Activated CD4-positive, alpha-beta T cell treated with anti-CD3 and anti-CD28 coated beads, Interleukin-2, amount 10 ng/mL, durations not matched to agents 7 days and 5 days (primary cell): ENCODE measurements at regions not wholly inside any gene's neighbourhood (a gene's known extent, or its start where the extent isn't known, plus 50 kb on each side); places are given as distances from the start of the nearest gene placed in this dataset.
"Not testable (repeated sequence)": the region's sequence is repeated elsewhere in the genome, so short reads cannot be mapped to it uniquely, and the experiment has no call there.

Experiments used
- CTCF ChIA-PET: fragments of 350-600 bp; sonication (Branson Sonifier 250); formaldehyde crosslinking; loops from one replicate; lab custom pipeline; 2021; ENCODE audit warnings: antibody characterized with exemption; lab: Charles Lee
- POLR2A ChIA-PET: fragments of 350-600 bp; sonication (Branson Sonifier 250); formaldehyde crosslinking; loops from one replicate; lab custom pipeline; 2021; ENCODE audit warnings: antibody characterized with exemption; lab: Charles Lee
- DNase-seq: peaks from one replicate; pipeline ENCODE4 v3.0.0-alpha.2; 2020
- H3K27ac Mint-ChIP-seq: one replicate; pipeline ENCODE4 v1.8.0; 2021; ENCODE audit warnings: mild to moderate bottlenecking, moderate library complexity, mixed read lengths
- H3K27me3 Mint-ChIP-seq: one replicate; pipeline ENCODE4 v1.8.0; 2021; ENCODE audit warnings: mixed read lengths
- H3K36me3 Mint-ChIP-seq: one replicate; pipeline ENCODE4 v1.8.0; 2021; ENCODE audit warnings: low read depth, mixed read lengths
- H3K4me1 Mint-ChIP-seq: one replicate; pipeline ENCODE4 v1.8.0; 2021; ENCODE audit warnings: mixed read lengths
- H3K4me3 Mint-ChIP-seq: one replicate; pipeline ENCODE4 v1.8.0; 2021; ENCODE audit warnings: mild to moderate bottlenecking, moderate library complexity, mixed read lengths
- H3K9me3 Mint-ChIP-seq: one replicate; pipeline ENCODE4 v1.8.0; 2021; ENCODE audit warnings: mixed read lengths

DNA sequence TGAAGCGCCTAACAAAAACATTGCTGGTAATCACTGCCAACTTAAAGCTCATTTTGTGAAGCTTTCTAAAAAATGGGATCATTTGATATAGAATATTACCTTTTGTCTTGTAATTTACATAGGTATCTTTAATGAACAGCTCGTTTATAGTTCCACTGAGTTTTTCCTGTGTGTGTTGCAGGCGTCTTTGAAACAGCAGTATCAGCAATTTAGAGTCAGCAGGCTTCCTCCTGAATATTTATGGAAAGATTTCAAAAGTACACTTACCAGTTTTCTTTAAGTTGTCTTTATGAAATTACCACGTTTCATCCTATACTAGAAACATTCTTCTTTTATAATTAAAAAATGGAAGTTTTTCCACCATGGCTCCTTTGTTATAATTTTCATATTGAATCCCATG, 140.3 kb upstream of the GRIN3A start:
- ChIA-PET POLR2A (no interaction called here), CTCF (no interaction called here)
- H3K36me3 Mint-ChIP-seq = no peaks in the 10 kb centered on the region
- H3K4me3 Mint-ChIP-seq = no peak overlapping the region
- H3K4me1 Mint-ChIP-seq = no peaks in the 10 kb centered on the region
- H3K27ac Mint-ChIP-seq = no peak overlapping the region
- H3K27me3 Mint-ChIP-seq = no peaks in the 10 kb centered on the region
- DNase-seq = no peak
- no peaks in the 10 kb centered on the region for H3K9me3 Mint-ChIP-seq

DNA sequence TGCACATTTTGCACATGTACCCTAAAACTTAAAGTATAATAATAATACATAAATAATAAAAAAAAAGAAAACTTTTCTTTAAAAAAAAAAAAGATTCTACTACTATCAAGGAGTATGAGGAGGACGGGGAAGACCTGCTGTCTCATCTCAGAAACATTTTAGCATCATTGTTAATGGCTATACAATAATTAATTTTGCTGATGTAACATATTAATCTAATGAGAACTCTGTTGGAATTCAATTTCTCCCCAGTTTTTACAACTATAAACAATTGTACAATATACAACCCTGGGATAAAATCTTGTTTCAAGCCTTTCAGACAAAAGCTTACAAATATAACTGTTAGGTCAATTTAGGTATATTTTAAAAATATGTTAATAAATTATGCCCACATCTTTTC, 139.0 kb upstream of the GRIN3A start:
- CTCF ChIA-PET = no interaction called here
- Mint-ChIP-seq H3K27me3 (no peaks in the 10 kb centered on the region), H3K36me3 (no peaks in the 10 kb centered on the region), H3K4me3 (no peak overlapping the region), H3K27ac (no peak overlapping the region), H3K9me3 (no peaks in the 10 kb centered on the region), H3K4me1 (no peaks in the 10 kb centered on the region)
- POLR2A ChIA-PET = no interaction called here
- DNase-seq = no peak

DNA sequence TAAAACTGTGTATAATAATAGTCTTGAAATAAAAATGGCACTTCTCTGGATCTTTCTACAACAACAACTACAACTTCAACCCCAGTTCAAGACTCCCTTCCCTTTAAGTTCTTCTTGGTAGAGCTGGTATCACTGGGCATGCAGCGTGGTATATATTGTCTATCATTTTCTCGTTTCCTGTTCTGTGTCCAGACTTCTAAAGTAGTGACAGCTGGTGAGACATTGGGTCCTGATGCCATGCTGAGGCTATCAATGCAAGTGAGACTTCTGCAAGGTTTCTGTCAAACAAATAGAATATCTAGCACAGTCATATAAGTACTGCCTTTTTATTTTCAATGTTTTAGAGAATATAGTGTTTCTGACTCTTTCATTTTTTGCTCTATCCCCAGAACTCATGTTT, 123.0 kb upstream of the GRIN3A start:
- no peak for DNase-seq
- Mint-ChIP-seq H3K36me3 (no peaks in the 10 kb centered on the region), H3K27ac (no peak overlapping the region), H3K4me1 (no peaks in the 10 kb centered on the region), H3K4me3 (no peak overlapping the region), H3K9me3 (no peaks in the 10 kb centered on the region), H3K27me3 (no peaks in the 10 kb centered on the region)
- POLR2A ChIA-PET = no interaction called here
- CTCF ChIA-PET = no interaction called here

DNA sequence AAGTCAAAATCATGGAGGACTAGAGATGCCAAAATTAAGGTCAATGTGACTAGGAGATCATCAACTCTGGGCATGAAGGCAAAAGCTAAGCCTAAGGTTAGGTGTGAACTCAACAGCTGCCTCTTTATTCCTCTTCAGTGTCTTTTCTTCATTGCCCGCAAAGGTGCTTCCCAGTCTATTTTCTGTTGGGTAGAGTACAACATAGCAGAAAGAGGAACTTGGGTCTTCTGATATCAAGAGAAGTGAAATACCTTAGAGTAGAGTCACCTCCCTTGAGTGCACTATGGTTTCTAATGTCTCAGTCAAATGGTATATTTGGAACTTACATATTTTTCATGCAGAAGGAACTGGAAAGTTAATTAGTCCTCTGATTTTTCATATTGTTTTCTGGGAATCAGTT, 122.5 kb upstream of the GRIN3A start:
- ChIA-PET CTCF (no interaction called here), POLR2A (no interaction called here)
- no peak overlapping the region for H3K4me3 Mint-ChIP-seq
- H3K27me3 Mint-ChIP-seq = no peaks in the 10 kb centered on the region
- no peaks in the 10 kb centered on the region for H3K36me3 Mint-ChIP-seq
- no peaks in the 10 kb centered on the region for H3K4me1 Mint-ChIP-seq
- no peak for DNase-seq
- no peak overlapping the region for H3K27ac Mint-ChIP-seq
- H3K9me3 Mint-ChIP-seq = no peaks in the 10 kb centered on the region

DNA sequence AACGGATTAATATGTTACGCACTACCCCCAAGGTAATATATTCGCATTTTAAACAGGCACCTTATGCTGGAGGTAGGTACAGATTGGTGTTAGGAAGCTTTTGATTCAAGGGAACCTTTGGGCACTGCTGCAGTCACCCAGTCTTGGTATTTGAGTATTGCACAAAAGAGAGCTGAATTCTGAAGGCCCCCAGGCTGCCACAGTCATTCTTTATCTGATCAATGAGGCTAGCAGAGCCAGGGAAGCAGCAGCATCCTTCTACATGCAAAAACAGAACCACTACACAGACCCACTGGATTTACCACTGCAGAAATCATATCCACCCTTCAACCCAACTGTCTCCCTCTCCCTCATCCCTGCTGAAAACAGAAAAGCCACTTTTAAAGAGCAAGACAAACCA, 121.2 kb upstream of the GRIN3A start:
- no peaks in the 10 kb centered on the region for H3K4me1 Mint-ChIP-seq
- no peak for DNase-seq
- POLR2A ChIA-PET = no interaction called here
- CTCF ChIA-PET = no interaction called here
- no peaks in the 10 kb centered on the region for H3K36me3 Mint-ChIP-seq
- H3K9me3 Mint-ChIP-seq = no peaks in the 10 kb centered on the region
- no peak overlapping the region for H3K27ac Mint-ChIP-seq
- no peak overlapping the region for H3K4me3 Mint-ChIP-seq
- no peaks in the 10 kb centered on the region for H3K27me3 Mint-ChIP-seq

DNA sequence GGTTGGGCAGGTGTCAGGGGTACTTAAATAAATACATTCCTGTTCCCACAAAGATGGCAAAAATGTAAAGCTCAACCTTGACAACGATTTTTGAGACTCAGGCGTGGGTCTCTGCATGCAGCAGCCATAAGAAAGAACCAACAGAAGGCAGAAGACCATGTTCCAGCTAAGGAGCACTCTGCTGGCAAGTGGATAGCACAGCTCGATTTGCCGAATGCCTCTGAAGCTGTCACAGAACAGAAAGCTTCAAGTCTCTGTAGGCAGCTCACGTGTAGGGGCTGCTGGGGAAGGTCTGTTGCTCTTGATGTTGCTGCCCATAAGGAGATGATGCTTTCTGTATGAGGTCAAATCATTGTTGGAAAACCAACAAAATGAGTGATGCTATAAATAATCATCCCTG, 119.6 kb upstream of the GRIN3A start:
- no peak overlapping the region for H3K4me3 Mint-ChIP-seq
- no peaks in the 10 kb centered on the region for H3K27me3 Mint-ChIP-seq
- CTCF ChIA-PET = no interaction called here
- H3K9me3 Mint-ChIP-seq = no peaks in the 10 kb centered on the region
- POLR2A ChIA-PET = no interaction called here
- no peaks in the 10 kb centered on the region for H3K4me1 Mint-ChIP-seq
- no peak overlapping the region for H3K27ac Mint-ChIP-seq
- no peaks in the 10 kb centered on the region for H3K36me3 Mint-ChIP-seq
- DNase-seq = no peak

DNA sequence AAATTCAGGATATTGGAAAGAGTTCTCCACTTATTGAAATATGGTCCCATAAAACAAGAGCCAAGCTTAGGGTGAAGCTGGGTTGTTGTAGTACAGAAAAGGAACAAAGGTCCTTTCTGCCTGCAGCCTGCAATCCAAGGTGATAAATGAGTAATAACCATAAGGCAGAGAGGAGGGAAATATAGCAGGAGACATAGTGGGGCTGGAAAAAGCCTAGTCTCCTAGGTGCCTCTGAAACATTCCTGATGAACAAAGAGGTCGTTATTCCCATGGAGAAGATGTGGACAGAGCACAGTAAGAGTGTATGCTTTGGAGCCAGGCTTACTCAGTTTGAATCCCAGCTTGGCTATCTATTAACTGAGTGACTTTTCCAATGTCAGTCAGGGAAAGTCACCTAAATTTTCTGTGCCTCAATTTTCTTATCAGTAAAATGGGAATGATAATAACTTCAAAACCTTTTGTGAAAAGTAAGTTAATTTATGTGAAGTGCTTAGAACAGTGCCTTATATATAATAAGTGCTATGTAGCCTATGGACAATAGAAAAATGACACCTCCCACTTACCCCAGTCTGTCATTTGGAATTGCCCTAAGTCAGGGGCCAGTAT, 110.8 kb upstream of the GRIN3A start:
- H3K36me3 Mint-ChIP-seq = no peaks in the 10 kb centered on the region
- CTCF ChIA-PET = no interaction called here
- no peaks in the 10 kb centered on the region for H3K9me3 Mint-ChIP-seq
- no peaks in the 10 kb centered on the region for H3K4me1 Mint-ChIP-seq
- POLR2A ChIA-PET = no interaction called here
- DNase-seq = no peak
- no peaks in the 10 kb centered on the region for H3K27me3 Mint-ChIP-seq
- H3K27ac Mint-ChIP-seq = no peak overlapping the region
- no peak overlapping the region for H3K4me3 Mint-ChIP-seq

DNA sequence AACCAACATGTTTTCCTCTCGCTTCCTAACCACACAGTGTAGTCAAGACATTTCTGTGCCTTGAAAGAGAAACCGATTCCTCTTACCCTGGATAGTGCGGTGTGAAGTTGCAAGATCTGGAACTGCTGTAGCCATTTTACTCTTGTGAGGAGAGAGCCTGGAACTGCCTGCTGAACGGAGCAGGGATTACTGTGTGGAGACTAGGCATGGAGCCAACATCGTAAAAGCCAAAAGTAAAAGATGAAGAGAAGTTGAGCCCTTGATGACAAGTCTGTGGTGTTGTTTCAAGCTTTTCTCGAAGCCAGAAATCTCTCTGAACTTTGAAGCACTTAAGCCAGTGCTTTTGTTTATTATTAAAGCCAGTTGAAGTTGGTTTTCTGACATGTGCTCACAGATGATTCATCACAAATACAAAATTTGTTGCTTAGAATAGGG, 110.1 kb upstream of the GRIN3A start:
- H3K9me3 Mint-ChIP-seq = no peaks in the 10 kb centered on the region
- ChIA-PET POLR2A (no interaction called here), CTCF (no interaction called here)
- no peak overlapping the region for H3K27ac Mint-ChIP-seq
- H3K27me3 Mint-ChIP-seq = no peaks in the 10 kb centered on the region
- no peaks in the 10 kb centered on the region for H3K4me1 Mint-ChIP-seq
- DNase-seq = no peak
- no peak overlapping the region for H3K4me3 Mint-ChIP-seq
- H3K36me3 Mint-ChIP-seq = no peaks in the 10 kb centered on the region

DNA sequence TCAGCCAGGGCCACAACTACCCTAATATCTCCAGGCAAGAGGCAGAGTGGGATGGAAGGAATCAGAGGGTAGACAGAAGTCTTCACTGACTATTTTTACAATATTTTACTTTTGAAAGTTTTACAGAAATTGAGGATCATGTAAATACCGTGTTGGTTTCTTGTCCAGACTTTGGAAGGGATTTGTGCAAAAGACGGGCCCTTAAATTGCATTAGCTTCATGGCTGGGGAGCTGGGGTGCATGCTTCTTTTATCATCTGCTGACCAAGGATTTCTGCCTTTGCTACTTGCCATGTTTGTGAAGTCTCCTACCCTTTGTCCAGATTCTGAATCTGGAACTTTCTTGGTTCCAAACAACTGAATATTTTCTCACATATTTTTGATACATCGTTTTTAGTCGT, 107.7 kb upstream of the GRIN3A start:
- Mint-ChIP-seq H3K36me3 (no peaks in the 10 kb centered on the region), H3K27ac (no peak overlapping the region), H3K27me3 (no peaks in the 10 kb centered on the region), H3K4me1 (no peaks in the 10 kb centered on the region), H3K9me3 (no peaks in the 10 kb centered on the region), H3K4me3 (no peak overlapping the region)
- CTCF ChIA-PET = no interaction called here
- POLR2A ChIA-PET = no interaction called here
- DNase-seq = no peak

DNA sequence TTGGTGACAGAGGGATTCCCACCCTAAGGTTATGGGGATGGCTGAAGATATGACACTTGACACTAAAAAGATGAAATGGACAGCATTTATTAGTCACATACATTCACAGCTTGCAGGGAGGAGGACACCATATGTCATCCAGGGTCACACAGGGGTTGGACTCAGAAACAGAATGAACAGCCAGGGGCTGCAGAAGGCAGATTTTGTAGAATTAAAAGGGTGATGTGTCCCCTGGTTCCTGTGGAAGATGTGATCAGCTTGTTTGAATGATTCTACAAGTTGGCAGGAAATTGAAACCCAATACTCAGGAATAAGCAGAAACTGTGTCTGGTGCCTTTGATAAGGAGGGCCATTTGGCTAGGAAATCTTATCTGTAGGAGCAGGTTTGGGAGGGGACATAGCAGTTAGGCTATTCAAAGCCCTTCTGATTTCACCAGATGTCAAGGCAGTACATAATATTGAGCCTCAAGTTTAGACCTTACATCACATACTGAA, 102.3 kb upstream of the GRIN3A start:
- H3K9me3 Mint-ChIP-seq = no peaks in the 10 kb centered on the region
- no peak for DNase-seq
- H3K36me3 Mint-ChIP-seq = no peaks in the 10 kb centered on the region
- H3K4me3 Mint-ChIP-seq = no peak overlapping the region
- H3K27me3 Mint-ChIP-seq = no peaks in the 10 kb centered on the region
- ChIA-PET CTCF (no interaction called here), POLR2A (no interaction called here)
- no peaks in the 10 kb centered on the region for H3K4me1 Mint-ChIP-seq
- no peak overlapping the region for H3K27ac Mint-ChIP-seq

DNA sequence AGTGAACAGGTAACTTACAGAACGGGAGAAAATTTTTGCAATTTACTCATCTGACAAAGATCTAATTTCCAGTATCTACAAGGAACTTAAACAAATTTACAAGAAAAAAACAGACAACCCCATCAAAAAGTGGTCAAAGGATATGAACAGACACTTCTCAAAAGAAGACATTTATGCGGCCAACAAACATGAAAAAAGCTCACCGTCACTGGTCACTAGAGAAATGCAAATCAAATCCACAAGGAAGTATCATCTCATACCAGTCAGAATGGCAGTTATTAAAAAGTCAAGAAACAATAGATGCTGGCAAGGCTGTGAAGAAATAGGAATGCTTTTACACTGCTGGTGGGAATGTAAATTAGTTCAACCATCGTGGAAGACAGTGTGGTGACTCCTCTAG, 100.5 kb upstream of the GRIN3A start:
- CTCF ChIA-PET, POLR2A ChIA-PET, DNase-seq, H3K4me3 Mint-ChIP-seq, H3K9me3 Mint-ChIP-seq, H3K27me3 Mint-ChIP-seq, H3K27ac Mint-ChIP-seq, H3K4me1 Mint-ChIP-seq, H3K36me3 Mint-ChIP-seq: not testable (repeated sequence)

DNA sequence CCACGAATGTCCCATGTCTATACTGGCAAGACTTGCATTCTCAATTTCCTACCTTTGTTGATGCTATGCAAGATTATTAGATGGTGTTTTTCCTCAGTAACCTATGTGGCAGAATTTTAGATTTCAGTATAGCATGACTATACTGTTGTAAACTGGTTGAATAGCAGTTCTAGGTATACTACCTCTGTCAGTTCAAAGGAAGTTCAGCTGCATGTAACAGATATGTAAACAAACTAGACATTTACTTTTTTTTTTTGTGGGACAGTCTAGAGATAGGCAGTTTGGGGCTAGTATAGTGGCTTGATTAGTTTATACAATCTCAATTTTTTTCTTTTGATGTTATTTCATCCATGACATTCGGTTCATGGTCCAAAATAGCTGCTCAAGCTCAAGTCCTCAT, 97.6 kb upstream of the GRIN3A start:
- H3K4me1 Mint-ChIP-seq = no peaks in the 10 kb centered on the region
- ChIA-PET CTCF (no interaction called here), POLR2A (no interaction called here)

DNA sequence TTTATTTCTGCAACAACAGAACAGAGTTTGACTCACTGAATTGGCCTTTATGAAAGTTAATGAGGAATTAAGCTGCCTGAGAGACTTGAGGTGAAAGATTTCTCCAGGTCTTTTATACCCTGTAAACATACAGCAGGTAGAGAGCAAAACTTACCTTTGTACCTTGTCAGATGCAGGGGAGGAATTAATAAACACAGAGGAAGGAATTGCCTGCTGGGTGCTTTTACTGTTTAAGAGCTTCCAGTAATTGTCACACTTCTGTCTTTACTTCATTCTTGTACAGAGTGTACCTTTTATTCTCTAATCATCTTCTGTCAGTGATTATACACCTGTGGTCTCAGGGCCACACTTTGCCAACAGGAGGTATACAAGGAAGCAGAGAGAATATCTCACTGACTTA, 94.0 kb upstream of the GRIN3A start:
- CTCF ChIA-PET = no interaction called here
- POLR2A ChIA-PET = no interaction called here
- H3K36me3 Mint-ChIP-seq = no peaks in the 10 kb centered on the region
- no peaks in the 10 kb centered on the region for H3K9me3 Mint-ChIP-seq
- no peaks in the 10 kb centered on the region for H3K27me3 Mint-ChIP-seq
- H3K27ac Mint-ChIP-seq = no peak overlapping the region
- H3K4me1 Mint-ChIP-seq = no peaks in the 10 kb centered on the region
- no peak overlapping the region for H3K4me3 Mint-ChIP-seq
- no peak for DNase-seq

More for the DNA sequence above, 97.6 kb upstream of the GRIN3A start:
- H3K27ac Mint-ChIP-seq = no peak overlapping the region
- H3K27me3 Mint-ChIP-seq = no peaks in the 10 kb centered on the region
- no peaks in the 10 kb centered on the region for H3K9me3 Mint-ChIP-seq
- H3K4me3 Mint-ChIP-seq = no peak overlapping the region
- no peaks in the 10 kb centered on the region for H3K36me3 Mint-ChIP-seq
- DNase-seq = no peak

DNA sequence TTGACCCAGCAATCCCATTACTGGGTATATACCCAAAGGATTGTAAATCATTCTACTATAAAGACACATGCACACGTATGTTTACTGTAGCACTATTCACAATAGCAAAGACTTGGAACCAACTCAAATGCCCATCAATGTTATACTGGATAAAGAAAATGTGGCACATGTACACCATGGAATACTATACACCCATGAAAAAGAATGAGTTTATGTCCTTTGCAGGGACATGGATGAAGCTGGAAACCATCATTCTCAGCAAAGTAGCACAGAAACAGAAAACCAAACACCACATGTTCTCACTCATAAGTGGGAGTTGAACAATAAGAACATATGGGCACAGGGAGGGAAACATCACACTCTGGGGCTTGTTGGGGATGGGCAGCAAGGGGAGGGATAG, 83.0 kb upstream of the GRIN3A start:
- H3K4me3 Mint-ChIP-seq, H3K36me3 Mint-ChIP-seq, H3K27ac Mint-ChIP-seq, POLR2A ChIA-PET, H3K4me1 Mint-ChIP-seq, H3K9me3 Mint-ChIP-seq, DNase-seq, CTCF ChIA-PET, H3K27me3 Mint-ChIP-seq: not testable (repeated sequence)
